ENCODE measurements at regions not wholly inside any gene's neighbourhood (a gene's known extent, or its start where the extent isn't known, plus 50 kb on each side); places are given as distances from the start of the nearest gene placed in this dataset.

DNA sequence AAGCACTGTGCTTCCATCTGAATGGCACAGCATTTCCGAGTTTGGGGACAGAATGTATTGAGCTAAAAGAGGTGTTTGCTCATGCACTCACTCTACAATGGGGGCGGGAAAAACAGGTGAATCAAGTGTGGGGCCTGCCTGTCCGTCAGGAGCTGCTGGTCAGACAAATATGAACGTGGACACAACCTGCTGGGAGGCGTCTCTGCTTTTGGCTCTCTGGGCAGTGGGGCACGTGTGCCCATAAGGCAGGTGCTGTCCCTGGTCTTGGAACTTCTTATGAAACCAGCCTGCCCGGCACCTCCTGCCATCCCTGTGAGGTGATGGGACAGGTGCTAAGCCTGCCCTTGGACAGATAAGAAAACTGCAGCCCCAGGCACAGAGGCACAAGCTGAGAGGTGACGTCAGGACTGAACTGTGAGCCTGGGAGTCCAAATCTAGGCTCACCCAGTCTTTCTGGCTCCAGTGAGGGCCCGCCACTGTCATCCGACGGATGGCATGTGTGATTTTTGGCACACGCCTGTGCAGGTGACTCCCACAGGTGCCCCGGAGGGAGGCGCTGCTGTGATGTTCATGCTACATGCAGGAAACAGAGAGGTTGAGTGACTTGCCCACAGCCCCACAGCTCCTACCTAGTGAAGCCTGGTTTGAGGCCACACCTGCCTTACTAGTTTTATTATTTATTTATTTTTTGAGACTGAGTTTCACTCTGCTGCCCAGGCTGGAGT is 51.6 kb downstream of the SMIM38 start:
- H3K36me3 ChIP-seq (ENCODE audit: control insufficient read depth in 1 of 2, insufficient read depth in 2 of 2, low read length in 2 of 2) = no peaks in the 10 kb centered on the region
- H3K9me3 ChIP-seq (ENCODE audit: control insufficient read depth in 1 of 2, insufficient read depth in 1 of 2, low read depth in 1 of 2, low read length in 2 of 2) = no peaks in the 10 kb centered on the region
- no peak overlapping the region for H3K4me2 ChIP-seq (ENCODE audit: low read length)
- H3K4me3 ChIP-seq (replicated peaks in 1 of 2; ENCODE audit: low read depth in 1 of 2, low read length in 2 of 2) = no peak overlapping the region
- TF ChIP-seq TCF7L2 (IDR thresholded peaks at IDR 0.05; ENCODE audit: borderline replicate concordance, extremely low read depth, insufficient read depth, insufficient read length) = no peak
- no peak for TF ChIP-seq YY1 (IDR thresholded peaks at IDR 0.05; ENCODE audit: extremely low read depth, insufficient replicate concordance, low read depth, low read length)
- no peak for TF ChIP-seq FOSL1 (IDR thresholded peaks at IDR 0.05; ENCODE audit: low read depth)
- TF ChIP-seq, protein P1, sequence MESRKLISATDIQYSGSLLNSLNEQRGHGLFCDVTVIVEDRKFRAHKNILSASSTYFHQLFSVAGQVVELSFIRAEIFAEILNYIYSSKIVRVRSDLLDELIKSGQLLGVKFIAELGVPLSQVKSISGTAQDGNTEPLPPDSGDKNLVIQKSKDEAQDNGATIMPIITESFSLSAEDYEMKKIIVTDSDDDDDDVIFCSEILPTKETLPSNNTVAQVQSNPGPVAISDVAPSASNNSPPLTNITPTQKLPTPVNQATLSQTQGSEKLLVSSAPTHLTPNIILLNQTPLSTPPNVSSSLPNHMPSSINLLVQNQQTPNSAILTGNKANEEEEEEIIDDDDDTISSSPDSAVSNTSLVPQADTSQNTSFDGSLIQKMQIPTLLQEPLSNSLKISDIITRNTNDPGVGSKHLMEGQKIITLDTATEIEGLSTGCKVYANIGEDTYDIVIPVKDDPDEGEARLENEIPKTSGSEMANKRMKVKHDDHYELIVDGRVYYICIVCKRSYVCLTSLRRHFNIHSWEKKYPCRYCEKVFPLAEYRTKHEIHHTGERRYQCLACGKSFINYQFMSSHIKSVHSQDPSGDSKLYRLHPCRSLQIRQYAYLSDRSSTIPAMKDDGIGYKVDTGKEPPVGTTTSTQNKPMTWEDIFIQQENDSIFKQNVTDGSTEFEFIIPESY (IDR thresholded peaks at IDR 0.05; ENCODE audit: extremely low read depth, insufficient replicate concordance, low read length) = no peak
- TF ChIP-seq, protein P2, sequence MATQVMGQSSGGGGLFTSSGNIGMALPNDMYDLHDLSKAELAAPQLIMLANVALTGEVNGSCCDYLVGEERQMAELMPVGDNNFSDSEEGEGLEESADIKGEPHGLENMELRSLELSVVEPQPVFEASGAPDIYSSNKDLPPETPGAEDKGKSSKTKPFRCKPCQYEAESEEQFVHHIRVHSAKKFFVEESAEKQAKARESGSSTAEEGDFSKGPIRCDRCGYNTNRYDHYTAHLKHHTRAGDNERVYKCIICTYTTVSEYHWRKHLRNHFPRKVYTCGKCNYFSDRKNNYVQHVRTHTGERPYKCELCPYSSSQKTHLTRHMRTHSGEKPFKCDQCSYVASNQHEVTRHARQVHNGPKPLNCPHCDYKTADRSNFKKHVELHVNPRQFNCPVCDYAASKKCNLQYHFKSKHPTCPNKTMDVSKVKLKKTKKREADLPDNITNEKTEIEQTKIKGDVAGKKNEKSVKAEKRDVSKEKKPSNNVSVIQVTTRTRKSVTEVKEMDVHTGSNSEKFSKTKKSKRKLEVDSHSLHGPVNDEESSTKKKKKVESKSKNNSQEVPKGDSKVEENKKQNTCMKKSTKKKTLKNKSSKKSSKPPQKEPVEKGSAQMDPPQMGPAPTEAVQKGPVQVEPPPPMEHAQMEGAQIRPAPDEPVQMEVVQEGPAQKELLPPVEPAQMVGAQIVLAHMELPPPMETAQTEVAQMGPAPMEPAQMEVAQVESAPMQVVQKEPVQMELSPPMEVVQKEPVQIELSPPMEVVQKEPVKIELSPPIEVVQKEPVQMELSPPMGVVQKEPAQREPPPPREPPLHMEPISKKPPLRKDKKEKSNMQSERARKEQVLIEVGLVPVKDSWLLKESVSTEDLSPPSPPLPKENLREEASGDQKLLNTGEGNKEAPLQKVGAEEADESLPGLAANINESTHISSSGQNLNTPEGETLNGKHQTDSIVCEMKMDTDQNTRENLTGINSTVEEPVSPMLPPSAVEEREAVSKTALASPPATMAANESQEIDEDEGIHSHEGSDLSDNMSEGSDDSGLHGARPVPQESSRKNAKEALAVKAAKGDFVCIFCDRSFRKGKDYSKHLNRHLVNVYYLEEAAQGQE (IDR thresholded peaks at IDR 0.05; ENCODE audit: low read depth) = no peak
- TF ChIP-seq EZH2phosphoT487 (IDR thresholded peaks at IDR 0.05; ENCODE audit: borderline replicate concordance) = no peak
- TF ChIP-seq JUND (IDR thresholded peaks at IDR 0.05) = no peak
- no peak for TF ChIP-seq POLR2A (IDR thresholded peaks at IDR 0.05; ENCODE audit: borderline replicate concordance, extremely low read depth, insufficient read depth, insufficient read length)
- no peak for TF ChIP-seq RAD21 (IDR thresholded peaks at IDR 0.05; ENCODE audit: low read depth)
- no peak for TF ChIP-seq CBX3 (IDR thresholded peaks at IDR 0.05; ENCODE audit: low read depth)
- TF ChIP-seq, protein P3, sequence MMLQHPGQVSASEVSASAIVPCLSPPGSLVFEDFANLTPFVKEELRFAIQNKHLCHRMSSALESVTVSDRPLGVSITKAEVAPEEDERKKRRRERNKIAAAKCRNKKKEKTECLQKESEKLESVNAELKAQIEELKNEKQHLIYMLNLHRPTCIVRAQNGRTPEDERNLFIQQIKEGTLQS (IDR thresholded peaks at IDR 0.05) = no peak
- TF ChIP-seq, protein P4, sequence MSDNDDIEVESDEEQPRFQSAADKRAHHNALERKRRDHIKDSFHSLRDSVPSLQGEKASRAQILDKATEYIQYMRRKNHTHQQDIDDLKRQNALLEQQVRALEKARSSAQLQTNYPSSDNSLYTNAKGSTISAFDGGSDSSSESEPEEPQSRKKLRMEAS (IDR thresholded peaks at IDR 0.05) = no peak
- TF ChIP-seq SP1 (IDR thresholded peaks at IDR 0.05; ENCODE audit: low read depth) = no peak
- TF ChIP-seq, protein P5, sequence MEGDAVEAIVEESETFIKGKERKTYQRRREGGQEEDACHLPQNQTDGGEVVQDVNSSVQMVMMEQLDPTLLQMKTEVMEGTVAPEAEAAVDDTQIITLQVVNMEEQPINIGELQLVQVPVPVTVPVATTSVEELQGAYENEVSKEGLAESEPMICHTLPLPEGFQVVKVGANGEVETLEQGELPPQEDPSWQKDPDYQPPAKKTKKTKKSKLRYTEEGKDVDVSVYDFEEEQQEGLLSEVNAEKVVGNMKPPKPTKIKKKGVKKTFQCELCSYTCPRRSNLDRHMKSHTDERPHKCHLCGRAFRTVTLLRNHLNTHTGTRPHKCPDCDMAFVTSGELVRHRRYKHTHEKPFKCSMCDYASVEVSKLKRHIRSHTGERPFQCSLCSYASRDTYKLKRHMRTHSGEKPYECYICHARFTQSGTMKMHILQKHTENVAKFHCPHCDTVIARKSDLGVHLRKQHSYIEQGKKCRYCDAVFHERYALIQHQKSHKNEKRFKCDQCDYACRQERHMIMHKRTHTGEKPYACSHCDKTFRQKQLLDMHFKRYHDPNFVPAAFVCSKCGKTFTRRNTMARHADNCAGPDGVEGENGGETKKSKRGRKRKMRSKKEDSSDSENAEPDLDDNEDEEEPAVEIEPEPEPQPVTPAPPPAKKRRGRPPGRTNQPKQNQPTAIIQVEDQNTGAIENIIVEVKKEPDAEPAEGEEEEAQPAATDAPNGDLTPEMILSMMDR (IDR thresholded peaks at IDR 0.05 in 2 of 3, conservative IDR thresholded peaks at IDR 0.05 in 1 of 3; ENCODE audit: borderline replicate concordance in 1 of 3, insufficient read depth in 1 of 3, low read depth in 2 of 3, low read length in 2 of 3) = no peak
- TF ChIP-seq CEBPB (IDR thresholded peaks at IDR 0.05; ENCODE audit: low read depth) = no peak
- no peak for TF ChIP-seq SRF (IDR thresholded peaks at IDR 0.05; ENCODE audit: low read depth)
- TF ChIP-seq ZFX (IDR thresholded peaks at IDR 0.05) = no peak
- no peak overlapping the region for H2AFZ ChIP-seq (ENCODE audit: low read depth, low read length, poor library complexity, severe bottlenecking)
- H3K79me2 ChIP-seq (ENCODE audit: insufficient read depth, low read length) = no peaks in the 10 kb centered on the region
- no peaks in the 10 kb centered on the region for H3K9me2 ChIP-seq (ENCODE audit: insufficient read depth)
- no peak for ATAC-seq
- H3K27me3 ChIP-seq (ENCODE audit: insufficient read depth, low read length) = no peaks in the 10 kb centered on the region
- ChIA-PET RAD21 (ENCODE audit: low non-redundant PET in 1 of 2, low total read pairs in 2 of 2, uncharacterized antibody in 2 of 2, unreplicated experiment in 2 of 2) (no interaction called here), CTCF (no interaction called here), POLR2A (no interaction called here)
- peaks cover 0 to 17% of the 10 kb centered on the region in 2 experiments; a peak in 2 of 4 replicates for H3K4me1 ChIP-seq (ENCODE audit: control insufficient read depth in 1 of 2, insufficient read depth in 2 of 2, low read length in 2 of 2)
- no peaks in the 10 kb centered on the region for H4K20me1 ChIP-seq (ENCODE audit: insufficient read depth)
- intact Hi-C loops (cut with micrococcal nuclease) = no loop called here
- no peak overlapping the region for H3K9ac ChIP-seq (ENCODE audit: low read length)
- H3K27ac ChIP-seq (ENCODE audit: low read depth, low read length) = no peak overlapping the region
- BruUV-seq (replicated peaks) = no TSS peak
- no peak for DNase-seq (ENCODE audit: low read depth, low spot score)
